ENCODE measurements at regions not wholly inside any gene's neighbourhood (a gene's known extent, or its start where the extent isn't known, plus 50 kb on each side); places are given as distances from the start of the nearest gene placed in this dataset.
"Not testable (repeated sequence)": the region's sequence is repeated elsewhere in the genome, so short reads cannot be mapped to it uniquely, and the experiment has no call there.

DNA sequence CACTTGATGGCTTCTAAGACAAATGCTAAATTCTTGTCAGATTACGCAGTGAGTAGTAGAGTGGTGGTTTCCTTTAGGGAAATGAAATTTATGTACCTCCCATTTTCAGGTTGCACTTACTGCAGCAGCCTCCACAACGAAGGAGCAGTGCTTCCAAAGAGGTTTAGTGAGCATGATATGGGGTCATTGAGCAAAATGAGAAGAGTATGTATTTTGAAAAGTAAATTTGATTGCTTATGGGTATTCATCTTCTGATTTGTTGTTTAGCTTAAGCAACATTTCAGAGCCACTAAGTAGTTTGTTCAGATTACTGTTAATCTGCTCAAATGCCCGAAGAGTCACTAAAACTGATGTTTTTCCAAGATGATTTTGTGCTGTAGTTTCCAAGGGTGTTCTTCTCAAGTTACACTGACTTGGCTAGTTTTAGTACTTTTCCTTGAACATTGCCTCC is 493.6 kb downstream of the PCNX1 start:
- no peak for DNase-seq

DNA sequence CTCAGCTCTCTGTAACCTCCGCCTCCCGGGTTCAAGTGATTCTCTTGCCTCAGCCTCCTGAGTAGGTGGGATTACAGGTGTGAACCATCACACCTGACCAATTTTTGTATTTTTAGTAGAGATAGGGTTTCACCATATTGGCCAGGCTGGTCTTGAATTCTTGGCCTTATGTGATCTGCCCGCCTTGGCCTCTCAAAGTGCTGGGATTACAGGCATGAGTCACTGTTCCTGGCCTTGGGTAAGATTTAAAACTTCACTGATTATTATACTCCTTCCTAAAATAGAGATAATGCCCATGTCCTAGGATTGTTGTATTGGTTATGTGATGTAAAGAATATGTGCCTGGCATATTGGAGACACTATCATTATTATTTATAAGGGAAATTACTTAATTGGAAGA is 495.2 kb downstream of the PCNX1 start:
- DNase-seq = not testable (repeated sequence)

DNA sequence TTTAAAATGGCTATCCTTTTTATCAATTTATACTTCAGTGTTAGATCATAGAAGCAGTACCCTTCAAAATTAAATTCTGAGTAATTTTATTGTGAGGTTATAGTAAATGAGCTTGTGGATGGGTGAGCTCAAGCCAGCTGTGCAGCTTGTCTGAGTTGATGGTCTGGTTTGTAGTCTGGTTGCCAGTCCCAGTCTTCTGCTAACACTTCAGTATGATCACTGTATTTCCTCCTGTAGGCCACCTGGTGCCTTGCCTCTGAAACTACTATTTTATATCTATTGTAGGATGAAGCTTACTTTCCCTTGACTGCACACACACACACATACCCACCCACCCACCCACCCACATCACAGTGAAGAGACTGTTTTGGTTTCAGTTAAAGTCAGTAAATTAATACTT is 496.4 kb downstream of the PCNX1 start:
- no peak for DNase-seq

DNA sequence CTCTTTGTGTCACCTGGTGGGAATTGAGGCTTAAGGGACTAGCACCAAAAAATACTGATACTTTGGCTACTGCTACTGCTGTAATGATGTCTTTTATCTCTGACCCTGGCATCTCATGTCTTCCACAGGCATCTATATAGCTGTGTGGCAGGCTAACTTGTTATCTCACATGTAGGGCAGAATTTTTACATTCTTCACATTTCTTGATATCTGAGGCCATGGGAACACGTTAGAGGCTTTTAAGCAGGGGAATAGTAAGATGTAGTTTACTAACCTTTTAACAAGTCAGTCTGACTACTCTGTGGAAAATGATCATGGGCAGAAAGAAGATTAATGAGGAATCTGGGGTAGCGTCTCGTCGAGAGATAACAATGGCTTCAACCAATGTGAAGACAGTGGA is 498.4 kb downstream of the PCNX1 start:
- no peak for DNase-seq

DNA sequence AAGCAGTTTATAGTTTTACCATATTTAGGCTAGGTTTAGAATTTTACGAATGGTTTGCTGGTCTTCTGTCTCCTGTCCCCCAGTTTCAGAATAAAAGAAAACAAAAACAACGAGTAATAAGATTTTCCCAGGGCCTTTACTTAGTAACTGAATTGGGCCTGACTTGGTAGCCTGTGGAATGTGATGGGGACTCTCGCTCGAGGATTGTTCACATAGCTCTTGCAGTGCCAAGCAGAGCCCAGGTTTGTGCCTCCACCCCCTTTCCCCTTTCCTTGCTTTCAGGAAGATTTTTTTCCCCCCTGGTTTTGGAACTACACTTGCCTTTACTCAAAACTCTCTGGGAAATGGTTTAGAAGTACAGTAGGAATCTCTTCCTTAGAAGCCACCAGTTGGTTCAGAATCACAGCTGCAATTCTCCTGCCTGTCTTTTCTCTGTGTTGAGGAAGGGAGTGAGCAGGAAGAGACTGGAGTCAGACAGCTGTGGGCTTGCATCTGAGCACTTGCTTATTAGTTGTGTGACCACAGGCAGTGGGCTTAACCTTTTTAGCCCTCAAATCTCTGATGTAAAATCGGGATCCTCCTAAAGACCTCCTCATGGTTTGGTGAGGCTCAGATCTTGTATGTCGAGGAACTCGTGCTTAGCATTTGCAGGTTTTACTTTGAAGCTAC is 501.2 kb downstream of the PCNX1 start:
- DNase-seq = no peak

DNA sequence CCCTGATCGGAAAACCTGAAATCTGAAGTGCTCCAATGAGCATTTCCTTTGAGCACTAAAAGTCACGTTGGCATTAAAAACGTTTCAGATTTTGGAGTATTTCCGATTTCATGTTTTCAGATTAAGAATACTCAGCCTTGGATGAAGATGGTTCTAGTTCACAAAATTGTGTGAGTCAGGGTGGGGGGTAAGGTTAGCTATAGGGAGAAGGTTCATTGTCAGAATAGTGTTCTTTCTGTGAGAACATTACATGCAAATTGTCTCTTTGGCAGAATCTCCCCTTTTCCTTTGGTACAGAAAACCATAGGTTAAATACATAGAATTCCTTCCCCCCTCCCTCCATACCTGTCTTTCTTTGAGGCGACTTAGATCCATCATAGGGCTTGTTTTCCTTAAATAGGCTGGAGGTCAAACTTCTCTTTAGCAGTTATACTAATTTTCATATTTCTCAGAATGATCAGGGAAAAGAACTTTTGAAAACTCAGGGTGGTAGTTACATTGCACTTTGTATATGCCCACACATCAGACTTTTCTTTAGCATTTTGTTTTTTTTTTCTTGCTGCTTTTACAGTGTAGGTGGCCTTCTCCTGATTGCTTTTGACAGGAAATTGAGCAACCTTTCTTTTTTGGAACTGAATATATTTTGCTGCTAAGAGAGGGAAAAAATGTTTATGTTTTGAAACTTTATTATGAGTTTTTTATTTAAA is 503.5 kb downstream of the PCNX1 start:
- DNase-seq = no peak

DNA sequence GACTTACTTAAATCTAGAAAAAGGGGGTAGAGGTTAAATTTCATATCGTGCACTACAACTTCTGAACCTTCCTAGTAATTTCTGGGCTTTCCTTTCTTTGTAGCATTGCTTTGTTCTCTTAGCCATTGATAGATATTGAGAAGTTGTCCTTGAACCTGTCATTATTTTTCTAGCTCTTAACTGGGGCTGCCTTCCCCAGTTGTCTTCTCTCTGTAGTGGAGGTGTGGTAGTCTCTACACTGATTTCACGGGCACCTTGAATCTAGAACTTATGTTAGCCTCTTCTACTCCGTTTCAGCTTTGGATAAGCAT is 504.0 kb downstream of the PCNX1 start:
- no peak for DNase-seq

DNA sequence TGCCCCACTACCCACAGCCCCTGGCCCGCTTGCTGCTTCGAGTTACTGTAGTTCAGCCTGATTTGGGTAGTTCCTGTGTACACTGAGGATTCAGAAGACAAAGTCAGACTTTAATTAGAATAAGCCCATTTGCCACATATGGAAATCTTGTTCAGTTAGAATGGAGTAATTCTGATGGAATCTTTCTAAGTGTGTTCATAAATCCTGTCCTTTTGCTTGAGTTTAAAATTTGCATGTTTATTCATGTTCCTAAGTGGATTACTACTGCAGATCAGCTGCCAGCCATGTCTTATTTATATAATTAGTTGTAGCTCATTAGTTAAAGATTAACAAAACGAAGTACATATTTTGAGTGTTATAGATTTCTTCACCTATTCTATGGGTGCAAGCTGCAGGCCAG is 504.5 kb downstream of the PCNX1 start:
- no peak for DNase-seq

DNA sequence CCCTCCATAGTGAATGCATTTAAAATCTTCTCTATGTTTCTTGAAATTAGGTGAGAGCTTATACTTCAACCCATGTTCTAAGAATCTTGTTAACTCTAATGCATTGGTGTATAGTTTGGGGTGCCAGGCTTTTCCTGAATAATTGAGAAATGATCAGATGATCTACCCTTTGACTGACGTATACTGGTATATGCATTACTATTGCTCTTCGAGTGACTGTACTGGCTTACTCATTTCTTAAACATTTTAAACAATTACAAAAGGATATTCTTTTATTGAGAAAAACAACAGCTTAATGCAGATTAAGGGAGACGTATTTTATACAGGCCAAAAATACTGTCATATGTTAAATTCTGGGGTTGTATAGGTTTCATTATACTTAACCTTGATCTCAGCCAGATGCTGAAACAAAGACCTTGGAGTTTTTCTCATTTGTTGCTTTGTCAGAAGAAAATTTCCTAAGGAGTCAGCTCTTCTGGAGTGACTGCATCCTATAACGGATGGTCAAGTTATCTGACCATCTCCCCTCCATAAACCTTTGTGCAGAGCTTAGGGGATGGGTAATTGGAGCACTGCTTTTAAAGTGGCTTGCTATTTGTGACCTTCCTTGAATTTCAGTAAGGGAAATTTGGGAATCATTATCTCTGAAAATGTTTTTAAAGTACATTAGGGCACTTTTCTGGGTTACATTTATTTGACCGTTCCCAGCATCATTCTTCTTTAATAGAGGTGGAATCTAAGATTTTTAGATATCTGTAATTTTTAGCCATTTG is 507.6 kb downstream of the PCNX1 start:
- no peak for DNase-seq

DNA sequence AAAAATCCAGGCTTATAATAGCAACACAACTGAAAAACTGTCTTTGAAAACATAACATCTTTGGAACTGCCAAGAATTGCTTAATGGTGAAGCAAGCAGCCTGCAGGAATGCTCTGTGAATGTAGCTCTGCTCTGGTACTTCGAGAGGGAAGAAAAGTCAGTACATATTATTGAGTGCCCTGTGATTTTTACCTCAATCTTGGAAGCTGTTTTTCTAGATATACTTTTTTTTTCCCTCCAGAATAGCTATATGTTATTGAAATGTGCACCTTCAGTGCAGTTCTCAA is 508.1 kb downstream of the PCNX1 start:
- no peak for DNase-seq

DNA sequence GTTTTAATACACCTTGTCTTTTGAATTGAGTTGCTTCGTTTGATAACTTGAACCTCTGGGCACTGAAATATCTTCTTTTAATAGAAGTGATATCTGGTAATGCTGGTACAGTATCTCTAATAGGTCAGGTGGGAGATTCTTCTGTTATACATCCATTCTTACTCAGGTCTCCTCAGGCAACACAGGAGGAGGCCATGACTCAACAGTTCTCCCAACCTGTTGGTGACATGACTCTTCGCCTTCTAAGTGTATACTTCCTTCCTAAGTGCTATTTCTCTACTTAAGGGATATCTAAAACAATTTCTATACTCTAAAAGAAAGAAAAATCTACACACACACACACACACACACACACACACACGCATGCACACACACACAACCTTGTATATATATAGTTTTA is 509.1 kb downstream of the PCNX1 start:
- no peak for DNase-seq

DNA sequence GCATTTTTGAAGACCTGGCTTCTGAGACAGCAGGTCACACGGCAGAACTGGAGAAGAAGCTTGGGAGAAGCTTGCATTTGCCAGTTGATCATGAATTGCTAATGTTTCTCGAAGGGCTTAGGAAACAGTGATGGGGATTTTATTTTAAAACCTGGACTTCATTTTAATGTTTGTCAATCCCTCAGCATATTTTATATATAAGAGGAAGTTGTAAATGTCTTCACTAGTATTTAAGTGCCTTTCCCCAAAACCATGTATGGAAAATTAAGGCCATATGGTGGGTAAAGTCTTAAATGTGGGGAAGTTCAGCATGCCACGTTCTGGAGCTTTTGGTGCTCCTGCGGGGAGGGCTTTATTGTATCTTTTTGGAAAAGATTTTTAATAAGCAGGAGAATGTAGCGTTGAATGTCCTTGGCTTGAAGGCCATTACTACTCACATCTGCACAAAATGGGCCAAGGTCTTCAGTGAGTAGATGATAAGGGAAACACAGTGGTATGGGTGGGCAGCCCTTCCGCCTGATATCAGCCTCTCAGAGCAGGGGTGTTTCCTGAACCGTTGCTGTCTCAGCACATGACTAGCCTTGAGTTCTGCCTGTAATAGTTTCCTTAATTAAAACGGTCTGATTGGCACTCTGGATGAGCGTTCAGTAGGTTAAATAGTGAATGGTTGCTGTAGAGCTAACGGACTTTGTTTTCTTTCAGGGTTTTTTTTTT is 511.4 kb downstream of the PCNX1 start:
- no peak for DNase-seq

DNA sequence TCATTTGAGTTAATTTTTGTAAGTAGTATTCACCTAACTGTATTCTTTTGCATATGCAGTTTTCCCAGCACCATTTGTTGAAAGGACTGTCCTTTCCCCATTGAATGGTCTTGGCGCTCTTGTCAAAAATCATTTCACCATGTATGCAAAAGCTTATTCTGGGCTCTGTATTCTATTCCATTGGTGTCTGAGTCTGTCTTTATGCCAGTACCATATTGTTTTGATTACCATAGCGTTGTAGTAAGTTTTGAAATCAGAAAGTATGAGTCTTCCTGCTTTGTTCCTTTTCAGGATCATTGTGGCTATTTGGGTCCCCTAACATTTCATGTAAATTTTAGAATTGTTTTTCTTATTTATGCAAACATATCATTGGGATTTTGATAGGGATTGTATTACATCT is 508.7 kb upstream of the RGS6 start:
- no peak for DNase-seq

DNA sequence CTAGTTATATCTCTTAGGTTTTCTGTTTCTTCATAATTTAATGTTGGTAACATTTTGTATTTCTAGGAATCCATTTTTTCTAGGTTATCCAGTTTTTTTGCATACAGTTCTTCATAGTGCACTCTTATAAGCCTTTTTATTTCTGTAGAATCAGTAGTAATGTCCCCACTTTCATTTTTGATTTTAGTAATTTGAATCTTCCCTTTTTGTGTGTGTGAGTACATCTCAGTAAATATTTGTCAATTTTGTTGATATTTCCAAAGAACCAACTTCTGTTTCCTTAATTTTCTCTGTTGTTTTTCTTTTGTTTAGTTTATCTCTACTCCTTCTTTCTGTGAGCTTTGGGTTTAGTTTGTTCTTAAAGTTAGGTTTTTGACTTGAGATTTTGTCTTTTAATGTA is 507.3 kb upstream of the RGS6 start:
- DNase-seq = no peak

DNA sequence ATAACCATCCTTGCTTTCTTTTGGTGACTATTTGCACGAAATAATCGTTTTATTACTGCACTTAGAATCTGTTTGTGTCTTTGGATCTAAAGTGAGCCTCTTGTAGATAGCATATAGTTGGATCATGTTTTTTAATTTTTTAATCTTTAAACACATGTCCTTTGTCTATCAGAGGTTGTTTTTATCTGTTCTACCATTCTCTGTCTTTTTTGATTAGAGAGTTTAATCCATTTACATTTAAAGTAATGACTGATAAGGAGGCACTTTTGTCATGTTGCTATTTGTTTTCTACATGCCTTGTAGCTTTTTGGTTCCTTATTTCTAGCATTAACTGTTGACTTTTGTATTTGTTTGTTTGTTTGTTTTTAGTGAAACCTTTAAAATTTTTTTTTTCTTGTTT is 506.2 kb upstream of the RGS6 start:
- DNase-seq = no peak

DNA sequence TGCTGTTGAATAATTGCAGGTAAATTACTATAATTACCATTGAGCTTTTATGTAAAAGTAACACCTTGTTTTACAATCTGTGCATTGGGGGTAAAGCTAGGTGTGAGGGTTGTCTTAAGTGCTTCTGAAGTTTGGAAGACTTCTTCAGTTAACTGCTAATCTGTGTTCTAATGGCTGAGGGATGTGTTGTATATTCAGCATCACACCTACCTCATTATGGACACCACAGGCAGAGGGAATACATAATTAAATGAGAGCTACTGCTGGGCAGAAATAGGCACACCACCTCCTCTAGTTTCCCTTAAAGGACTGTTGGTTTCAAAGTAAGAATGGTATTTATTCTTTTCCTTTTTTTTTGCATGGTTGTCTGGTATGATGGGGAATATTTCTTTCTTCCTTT is 502.3 kb upstream of the RGS6 start:
- no peak for DNase-seq

DNA sequence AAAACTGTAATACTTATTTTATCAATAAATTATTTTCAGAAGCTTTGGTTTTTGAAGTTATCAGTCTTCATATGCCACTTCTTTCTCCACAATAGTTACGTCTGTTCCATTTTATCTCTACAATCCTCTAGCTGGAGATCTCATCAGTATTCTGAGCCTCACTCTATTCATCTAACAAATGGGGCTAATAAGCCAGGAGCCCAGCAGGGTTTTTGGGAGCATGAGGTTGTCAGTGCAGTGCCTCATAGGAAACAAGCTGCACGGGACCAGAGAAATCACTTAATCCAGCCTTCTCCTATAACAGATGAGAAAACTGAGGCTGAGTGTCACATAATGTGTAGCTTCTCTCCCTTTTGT is 501.9 kb upstream of the RGS6 start:
- DNase-seq = no peak

DNA sequence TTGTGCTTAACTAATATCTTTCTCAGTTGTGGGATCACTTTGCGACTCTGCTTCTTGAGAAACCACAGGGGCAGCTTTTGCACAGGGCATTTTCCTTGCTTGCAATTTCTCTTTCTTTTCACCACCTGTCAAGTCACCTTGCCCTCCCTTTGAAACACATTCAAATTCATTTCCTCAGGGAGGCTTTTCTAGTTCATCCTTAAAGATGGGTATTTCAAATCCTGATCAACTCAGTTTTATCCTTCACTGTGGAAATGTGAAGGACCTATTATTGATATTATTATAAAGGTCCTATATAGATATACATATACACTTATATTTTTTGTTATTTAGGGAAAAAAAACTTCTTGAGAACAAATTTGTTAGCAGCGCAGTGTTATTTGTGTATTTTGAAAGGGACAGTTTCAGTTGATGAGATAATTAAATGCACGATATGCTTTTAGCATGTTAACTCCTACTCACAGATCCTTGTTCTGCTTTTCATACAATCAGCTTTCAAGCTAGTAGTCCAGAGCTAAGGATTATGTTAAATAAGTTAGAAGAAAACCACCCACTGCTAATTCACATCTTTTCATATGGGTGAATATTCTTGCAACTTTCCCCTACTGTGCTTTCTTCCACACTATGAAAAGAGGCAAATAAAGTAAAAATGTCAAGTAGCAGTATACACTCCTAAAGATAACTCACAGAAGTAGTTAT is 501.4 kb upstream of the RGS6 start:
- DNase-seq = no peak

DNA sequence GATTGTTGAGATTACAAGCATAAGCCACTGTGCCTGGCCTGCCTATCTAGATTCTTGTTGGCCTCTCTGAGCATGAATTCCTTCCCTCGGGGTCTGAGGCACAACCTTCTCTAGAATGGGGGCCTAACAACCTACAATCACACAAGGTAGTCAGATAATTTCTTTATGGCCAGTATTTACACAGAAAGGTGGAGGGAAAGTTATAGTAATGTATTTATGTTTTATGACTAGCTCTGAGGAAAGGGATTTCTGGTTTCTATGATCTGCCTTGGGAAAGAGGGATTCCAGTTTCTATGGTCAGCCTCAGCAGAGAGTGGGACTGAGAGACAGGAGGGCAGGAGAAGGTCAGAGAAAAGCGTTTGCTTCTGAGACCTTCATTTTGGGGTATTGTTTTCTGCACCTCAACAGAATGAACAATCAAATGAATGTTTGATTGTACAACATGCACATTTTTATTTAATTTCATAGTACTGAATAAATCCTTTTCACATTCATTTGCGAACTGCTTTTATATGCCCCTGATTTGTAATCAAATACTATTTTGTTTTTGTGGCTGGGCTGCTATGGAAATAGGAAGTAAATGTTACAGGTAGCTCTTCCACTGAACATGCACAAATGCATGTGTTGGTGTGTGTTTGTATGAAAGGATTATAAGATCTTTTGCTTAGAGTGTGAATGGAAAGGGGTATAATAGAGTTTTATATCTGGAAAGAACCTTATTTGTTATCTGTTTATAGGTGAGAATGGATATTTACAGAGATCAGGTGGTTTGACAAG is 499.7 kb upstream of the RGS6 start:
- no peak for DNase-seq

DNA sequence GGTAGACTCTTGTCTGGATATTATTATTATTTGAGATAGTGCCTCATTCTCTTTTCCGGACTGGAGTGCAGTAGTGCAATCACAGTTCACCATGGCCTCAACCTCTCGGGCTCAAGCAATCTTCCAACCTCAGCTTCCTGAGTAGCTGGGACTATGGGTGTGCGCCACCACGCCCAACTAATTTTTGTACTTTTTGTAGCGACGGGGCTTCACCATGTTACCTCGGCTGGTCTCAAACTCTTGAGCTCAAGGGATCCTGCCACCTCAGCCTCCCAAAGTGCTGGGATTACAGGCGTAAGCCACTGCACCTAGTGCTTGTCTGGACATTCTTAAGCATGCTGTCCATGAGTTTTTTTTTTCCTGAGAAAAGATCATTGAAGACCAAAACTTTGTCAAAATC is 498.9 kb upstream of the RGS6 start:
- DNase-seq = no peak

DNA sequence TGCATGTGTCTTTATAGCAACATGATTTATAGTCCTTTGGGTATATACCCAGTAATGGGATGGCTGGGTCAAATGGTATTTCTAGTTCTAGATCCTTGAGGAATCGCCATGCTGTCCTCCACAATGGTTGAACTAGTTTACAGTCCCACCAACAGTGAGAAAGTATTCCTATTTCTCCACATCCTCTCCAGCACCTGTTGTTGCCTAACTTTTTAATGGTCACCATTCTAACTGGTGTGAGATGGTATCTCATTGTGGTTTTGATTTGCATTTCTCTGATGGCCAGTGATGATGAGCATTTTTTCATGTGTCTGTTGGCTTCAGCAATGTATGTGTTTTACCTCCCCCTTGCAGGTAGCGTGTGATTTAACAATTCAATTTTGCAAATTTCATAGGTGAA is 496.6 kb upstream of the RGS6 start:
- not testable (repeated sequence) for DNase-seq

DNA sequence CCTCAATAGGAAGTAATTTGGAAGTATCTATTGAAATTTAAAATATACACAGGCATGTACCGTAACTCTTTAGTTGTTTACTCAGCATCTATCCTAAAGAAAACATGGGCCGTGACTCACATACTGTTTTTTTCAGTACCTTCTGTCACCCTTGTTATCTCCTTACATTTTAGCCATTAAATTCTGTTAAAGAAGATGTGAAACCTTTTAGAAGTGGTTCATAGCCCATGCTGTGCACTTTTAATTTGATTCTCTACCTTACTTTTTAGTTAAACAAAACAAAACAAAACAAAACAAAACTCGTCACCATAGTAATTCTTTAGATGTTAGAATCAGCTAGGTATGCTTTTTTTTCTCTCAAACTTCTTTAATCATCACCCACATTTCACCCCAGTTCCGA is 494.4 kb upstream of the RGS6 start:
- DNase-seq = no peak

DNA sequence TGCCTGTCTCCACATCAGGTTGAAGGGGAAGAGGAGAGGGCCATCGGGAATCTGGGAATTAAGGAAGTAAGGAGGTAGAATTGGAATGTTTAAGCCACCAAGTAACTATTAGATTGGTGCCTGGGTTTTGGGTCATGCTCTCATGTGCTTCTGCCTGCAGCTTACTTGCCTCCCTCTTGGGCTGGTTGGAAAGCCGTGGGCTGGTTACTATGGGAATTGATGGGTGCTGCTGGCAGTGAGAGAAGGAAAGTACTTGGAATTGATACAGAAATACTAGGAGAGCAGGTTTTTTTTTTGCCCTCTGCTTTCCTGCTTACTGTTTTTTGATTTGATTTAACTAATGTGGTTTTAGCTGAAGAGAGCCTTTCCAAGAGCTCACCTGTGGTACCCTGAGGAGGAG is 493.5 kb upstream of the RGS6 start:
- DNase-seq = no peak
